GM12873 (cell line): ENCODE measurements at regions not wholly inside any gene's neighbourhood (a gene's known extent, or its start where the extent isn't known, plus 50 kb on each side); places are given as distances from the start of the nearest gene placed in this dataset.

Experiments used
- TF ChIP-seq, protein P1 (sequence below): IDR thresholded peaks from 2 replicates; pipeline ENCODE4 v1.5.1; 2012; ENCODE audit warnings: low read depth, mild to moderate bottlenecking, moderate library complexity, low read length, control low read depth; ENCODE audit not compliant: insufficient read depth; ENCODE audit errors: missing control alignments

DNA sequence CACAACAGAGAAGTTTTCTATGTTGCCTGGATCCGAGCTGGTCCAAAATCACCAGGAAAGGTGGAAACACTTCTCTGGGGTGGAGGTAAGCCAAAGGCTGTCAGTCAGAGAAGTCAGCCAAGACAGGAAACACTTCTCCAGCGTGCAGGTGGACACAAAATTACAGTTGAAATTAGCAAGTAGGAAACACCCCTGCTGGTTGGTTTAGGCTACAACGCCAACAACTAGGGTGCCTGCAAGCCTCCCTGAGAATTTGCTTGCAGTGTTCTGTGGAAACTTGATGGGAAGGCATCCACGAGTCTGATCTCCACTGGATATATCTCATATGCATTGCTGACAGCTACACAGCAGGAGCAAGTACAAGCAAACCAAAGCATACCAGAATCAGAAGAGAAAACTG lies 600.5 kb downstream of the RERGL start:
- TF ChIP-seq, protein P1, sequence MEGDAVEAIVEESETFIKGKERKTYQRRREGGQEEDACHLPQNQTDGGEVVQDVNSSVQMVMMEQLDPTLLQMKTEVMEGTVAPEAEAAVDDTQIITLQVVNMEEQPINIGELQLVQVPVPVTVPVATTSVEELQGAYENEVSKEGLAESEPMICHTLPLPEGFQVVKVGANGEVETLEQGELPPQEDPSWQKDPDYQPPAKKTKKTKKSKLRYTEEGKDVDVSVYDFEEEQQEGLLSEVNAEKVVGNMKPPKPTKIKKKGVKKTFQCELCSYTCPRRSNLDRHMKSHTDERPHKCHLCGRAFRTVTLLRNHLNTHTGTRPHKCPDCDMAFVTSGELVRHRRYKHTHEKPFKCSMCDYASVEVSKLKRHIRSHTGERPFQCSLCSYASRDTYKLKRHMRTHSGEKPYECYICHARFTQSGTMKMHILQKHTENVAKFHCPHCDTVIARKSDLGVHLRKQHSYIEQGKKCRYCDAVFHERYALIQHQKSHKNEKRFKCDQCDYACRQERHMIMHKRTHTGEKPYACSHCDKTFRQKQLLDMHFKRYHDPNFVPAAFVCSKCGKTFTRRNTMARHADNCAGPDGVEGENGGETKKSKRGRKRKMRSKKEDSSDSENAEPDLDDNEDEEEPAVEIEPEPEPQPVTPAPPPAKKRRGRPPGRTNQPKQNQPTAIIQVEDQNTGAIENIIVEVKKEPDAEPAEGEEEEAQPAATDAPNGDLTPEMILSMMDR, result no peak

DNA sequence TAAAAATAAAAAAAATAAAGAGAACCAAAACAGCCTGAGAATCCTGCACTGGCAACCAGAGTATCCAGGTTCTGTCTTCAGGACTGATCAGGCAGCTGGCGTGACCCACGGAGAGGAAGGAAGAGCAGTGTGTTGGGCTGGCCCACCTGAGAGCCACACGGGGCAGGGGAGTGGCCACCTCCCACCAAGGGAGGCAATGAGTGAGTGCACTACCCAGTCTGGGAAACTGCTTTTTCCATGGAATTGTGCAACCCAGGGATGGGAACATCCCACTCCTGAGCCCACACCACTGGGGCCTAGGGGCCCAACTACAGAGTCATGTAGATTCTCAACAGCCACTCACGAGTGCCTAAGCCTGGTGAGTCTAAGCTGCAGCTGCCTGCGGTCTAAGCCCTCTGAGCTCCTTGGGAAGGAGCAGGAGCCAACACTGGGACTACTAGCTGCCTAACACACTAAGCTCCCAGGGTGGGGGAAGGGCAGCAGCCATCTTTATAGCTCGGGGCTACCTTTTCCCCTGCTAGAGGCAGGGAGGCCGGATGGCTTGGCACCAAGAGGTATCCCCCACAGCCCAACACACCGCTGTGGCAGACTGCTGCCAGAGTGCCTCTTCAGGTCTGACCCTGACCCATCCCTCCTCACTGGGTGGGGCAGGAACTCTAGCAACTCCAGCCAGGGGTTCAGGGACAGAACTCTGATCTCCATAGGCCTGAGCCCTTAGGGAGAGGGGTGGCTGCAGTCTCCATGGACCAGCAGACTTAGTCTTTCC lies 610.9 kb downstream of the RERGL start:
- TF ChIP-seq, protein P1, result no peak

DNA sequence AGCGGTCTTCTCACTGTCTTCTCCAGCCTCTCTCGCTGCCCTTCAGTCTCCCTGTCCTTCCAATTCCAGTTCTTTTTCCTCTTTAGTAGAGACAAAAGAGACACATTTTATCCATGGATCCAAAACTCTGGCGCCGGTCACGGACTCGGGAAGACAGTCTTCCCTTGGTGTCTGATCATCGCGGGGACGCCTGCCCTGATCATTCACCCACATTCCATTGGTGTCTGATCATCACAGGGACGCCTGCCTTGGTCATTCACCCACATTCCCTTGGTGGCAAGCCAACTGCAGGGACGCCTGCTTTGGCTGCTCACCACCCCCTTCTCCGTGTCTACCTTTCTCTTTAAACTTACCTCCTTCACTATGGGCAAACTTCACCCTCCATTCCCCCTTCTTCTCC lies 619.5 kb downstream of the RERGL start:
- TF ChIP-seq, protein P1, result no peak

DNA sequence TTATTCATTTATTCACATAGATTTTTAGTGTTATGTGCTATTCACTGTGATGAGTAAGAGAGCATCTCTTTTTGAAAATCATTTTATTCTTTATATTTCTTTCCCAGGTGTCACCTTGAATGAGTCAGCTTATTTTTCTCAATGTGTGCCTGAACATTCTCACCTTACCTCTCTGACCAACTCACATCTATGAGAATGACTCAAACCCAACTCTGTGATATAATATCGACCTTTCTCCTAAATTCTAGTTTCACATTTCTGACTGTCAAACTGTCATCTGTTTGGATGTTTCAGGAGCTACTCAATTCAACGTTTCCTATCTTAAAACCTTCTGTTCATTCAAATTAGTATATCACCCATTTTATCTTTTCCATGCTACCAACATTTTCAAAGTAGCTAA lies 630.8 kb downstream of the RERGL start:
- TF ChIP-seq, protein P1, result no peak

DNA sequence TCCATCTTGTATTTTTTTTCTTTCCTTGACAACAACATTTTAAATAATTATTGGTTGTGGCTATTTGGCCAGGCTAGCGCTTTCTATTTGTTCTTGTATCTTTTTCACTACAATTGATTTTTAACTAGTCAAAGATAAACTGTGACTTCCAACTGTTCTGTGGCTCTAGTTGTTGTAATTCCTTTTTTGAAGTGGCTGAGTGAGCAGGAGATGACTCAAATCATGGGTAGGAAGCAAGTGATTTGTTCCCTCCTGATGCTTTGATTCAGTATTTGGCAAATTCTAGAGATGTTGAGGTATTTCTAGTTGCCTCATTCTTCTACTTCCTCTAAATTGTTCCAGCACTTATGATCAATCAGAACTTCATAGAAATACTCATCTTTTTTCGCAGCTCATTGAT lies 633.5 kb downstream of the RERGL start:
- TF ChIP-seq, protein P1, result no peak

DNA sequence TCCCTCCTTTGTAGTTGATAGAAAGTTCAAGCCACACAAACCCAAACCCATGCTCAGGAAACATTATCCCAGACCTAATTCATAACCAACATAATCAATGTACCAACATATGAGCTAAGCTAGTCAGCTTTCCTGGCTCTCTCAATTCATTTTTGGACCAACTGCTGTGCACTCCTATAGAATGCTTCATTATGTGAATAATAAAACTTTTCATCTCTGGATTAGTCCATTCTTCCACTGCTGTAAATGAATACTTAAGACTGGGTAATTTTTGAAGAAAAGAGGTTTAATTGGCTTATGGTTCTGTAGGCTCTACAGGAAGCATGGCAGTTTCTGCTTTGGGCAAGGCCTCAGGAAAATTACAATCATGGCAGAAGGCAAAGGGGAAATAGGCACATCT lies 651.9 kb downstream of the RERGL start:
- TF ChIP-seq, protein P1, result no peak

DNA sequence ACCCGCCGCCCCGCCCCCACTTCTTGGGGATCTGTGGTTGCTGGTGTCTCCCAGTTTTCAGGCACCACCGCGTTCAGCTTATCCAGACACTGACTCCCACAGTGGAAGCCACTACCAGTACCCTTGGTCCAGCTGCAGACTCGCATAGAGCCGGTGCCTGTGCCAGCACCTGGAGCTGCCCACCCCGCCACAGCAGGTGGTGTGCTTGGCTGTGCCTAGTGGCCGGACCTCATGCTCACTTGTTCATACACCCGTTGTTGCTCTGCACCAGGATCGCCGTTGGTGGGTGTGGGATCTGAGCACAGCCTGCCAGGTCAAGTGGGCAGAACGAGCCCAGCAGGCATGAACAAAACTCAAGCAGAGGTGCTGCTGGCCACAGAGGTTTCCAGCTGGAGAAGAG lies 673.2 kb downstream of the RERGL start:
- TF ChIP-seq, protein P1, result no peak
